ENCODE measurements at regions not wholly inside any gene's neighbourhood (a gene's known extent, or its start where the extent isn't known, plus 50 kb on each side); places are given as distances from the start of the nearest gene placed in this dataset.

GRCh38 chr2:220936641-220937197 lies 635.4 kb downstream of the EPHA4 start:
- no peak for TF ChIP-seq CTCF (conservative IDR thresholded peaks at IDR 0.05; ENCODE audit: low read depth, low read length)
- H3K4me3 ChIP-seq (ENCODE audit: low read length): no peak overlapping the region
- no peak for DNase-seq (ENCODE audit: low read depth)

GRCh38 chr2:220937245-220937644 lies 634.9 kb downstream of the EPHA4 start:
- H3K4me3 ChIP-seq (ENCODE audit: low read length): no peak overlapping the region
- no peak for TF ChIP-seq CTCF (conservative IDR thresholded peaks at IDR 0.05; ENCODE audit: low read depth, low read length)
- no peak for DNase-seq (ENCODE audit: low read depth)

GRCh38 chr2:220940646-220941045 lies 631.5 kb downstream of the EPHA4 start:
- H3K4me3 ChIP-seq (ENCODE audit: low read length): no peak overlapping the region

GRCh38 chr2:220941683-220942082 lies 630.4 kb downstream of the EPHA4 start:
- no peak overlapping the region for H3K4me3 ChIP-seq (ENCODE audit: low read length)
- no peak for TF ChIP-seq CTCF (conservative IDR thresholded peaks at IDR 0.05; ENCODE audit: low read depth, low read length)
- no peak for DNase-seq (ENCODE audit: low read depth)

More at GRCh38 chr2:220940646-220941045, 631.5 kb downstream of the EPHA4 start:
- DNase-seq (ENCODE audit: low read depth): no peak
- TF ChIP-seq CTCF (conservative IDR thresholded peaks at IDR 0.05; ENCODE audit: low read depth, low read length): no peak

- DNase-seq (ENCODE audit: low read depth): no peak
- no peak for TF ChIP-seq CTCF (conservative IDR thresholded peaks at IDR 0.05; ENCODE audit: low read depth, low read length)
These were observed 625.6 kb downstream of the EPHA4 start for GRCh38 chr2:220946552-220946951.

GRCh38 chr2:220948579-220948978 lies 623.5 kb downstream of the EPHA4 start:
- H3K4me3 ChIP-seq (ENCODE audit: low read length): no peak overlapping the region
- no peak for DNase-seq (ENCODE audit: low read depth)
- no peak for TF ChIP-seq CTCF (conservative IDR thresholded peaks at IDR 0.05; ENCODE audit: low read depth, low read length)

More at GRCh38 chr2:220946552-220946951, 625.6 kb downstream of the EPHA4 start:
- no peak overlapping the region for H3K4me3 ChIP-seq (ENCODE audit: low read length)

- DNase-seq (ENCODE audit: low read depth): no peak
- no peak for TF ChIP-seq CTCF (conservative IDR thresholded peaks at IDR 0.05; ENCODE audit: low read depth, low read length)
- H3K4me3 ChIP-seq (ENCODE audit: low read length): no peak overlapping the region
These were observed 622.6 kb downstream of the EPHA4 start for GRCh38 chr2:220949466-220949865.
